PFSK-1 (cell line): ENCODE measurements at regions not wholly inside any gene's neighbourhood (a gene's known extent, or its start where the extent isn't known, plus 50 kb on each side); places are given as distances from the start of the nearest gene placed in this dataset.

Experiments used
- POLR2AphosphoS5 ChIP-seq: IDR thresholded peaks from 2 replicates; pipeline ENCODE4 v1.6.1; 2012; ENCODE audit warnings: low read depth, mild to moderate bottlenecking, control low read depth, low read length, moderate library complexity
- SIN3A ChIP-seq: IDR thresholded peaks from 2 replicates; pipeline ENCODE4 v1.6.1; 2012; ENCODE audit warnings: mild to moderate bottlenecking, low read length, moderate library complexity, borderline replicate concordance; ENCODE audit not compliant: insufficient read depth
- TF ChIP-seq, protein P1 (sequence below), 2 experiments: IDR thresholded peaks; 2 replicates each; pipeline versions ENCODE4 v1.6.1 to v1.8.0; 2011 to 2012; ENCODE audit warnings: low read depth in 2 of 2, low read length in 2 of 2, control low read depth in 1 of 2, inconsistent platforms in 1 of 2, mild to moderate bottlenecking in 1 of 2, moderate library complexity in 1 of 2; ENCODE audit not compliant: insufficient read depth in 1 of 2

GRCh38 chr13:83340170-83340569, 542.1 kb downstream of the SLITRK1 start:
- TF ChIP-seq POLR2AphosphoS5 (no peak), SIN3A (no peak)
- TF ChIP-seq, protein P1, sequence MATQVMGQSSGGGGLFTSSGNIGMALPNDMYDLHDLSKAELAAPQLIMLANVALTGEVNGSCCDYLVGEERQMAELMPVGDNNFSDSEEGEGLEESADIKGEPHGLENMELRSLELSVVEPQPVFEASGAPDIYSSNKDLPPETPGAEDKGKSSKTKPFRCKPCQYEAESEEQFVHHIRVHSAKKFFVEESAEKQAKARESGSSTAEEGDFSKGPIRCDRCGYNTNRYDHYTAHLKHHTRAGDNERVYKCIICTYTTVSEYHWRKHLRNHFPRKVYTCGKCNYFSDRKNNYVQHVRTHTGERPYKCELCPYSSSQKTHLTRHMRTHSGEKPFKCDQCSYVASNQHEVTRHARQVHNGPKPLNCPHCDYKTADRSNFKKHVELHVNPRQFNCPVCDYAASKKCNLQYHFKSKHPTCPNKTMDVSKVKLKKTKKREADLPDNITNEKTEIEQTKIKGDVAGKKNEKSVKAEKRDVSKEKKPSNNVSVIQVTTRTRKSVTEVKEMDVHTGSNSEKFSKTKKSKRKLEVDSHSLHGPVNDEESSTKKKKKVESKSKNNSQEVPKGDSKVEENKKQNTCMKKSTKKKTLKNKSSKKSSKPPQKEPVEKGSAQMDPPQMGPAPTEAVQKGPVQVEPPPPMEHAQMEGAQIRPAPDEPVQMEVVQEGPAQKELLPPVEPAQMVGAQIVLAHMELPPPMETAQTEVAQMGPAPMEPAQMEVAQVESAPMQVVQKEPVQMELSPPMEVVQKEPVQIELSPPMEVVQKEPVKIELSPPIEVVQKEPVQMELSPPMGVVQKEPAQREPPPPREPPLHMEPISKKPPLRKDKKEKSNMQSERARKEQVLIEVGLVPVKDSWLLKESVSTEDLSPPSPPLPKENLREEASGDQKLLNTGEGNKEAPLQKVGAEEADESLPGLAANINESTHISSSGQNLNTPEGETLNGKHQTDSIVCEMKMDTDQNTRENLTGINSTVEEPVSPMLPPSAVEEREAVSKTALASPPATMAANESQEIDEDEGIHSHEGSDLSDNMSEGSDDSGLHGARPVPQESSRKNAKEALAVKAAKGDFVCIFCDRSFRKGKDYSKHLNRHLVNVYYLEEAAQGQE (IDR thresholded peaks at IDR 0.05; ENCODE audit: insufficient read depth in 1 of 2, low read depth in 2 of 2, low read length in 2 of 2): no peak
